A549 (cell line): ENCODE measurements at regions not wholly inside any gene's neighbourhood (a gene's known extent, or its start where the extent isn't known, plus 50 kb on each side); places are given as distances from the start of the nearest gene placed in this dataset.

ENCODE experiments used
- ATAC-seq, 2 experiments: fragments of 200-7000 bp in 1 of 2; fragments of >200 bp in 1 of 2; cut with Nextera tagmentation in 1 of 2; cut with Tn5 transposase in 1 of 2; 3 replicates each; pipeline versions ENCODE4 v1.8.0 to v1.9.1; 2018 to 2020; ENCODE audit warnings: mild to moderate bottlenecking in 1 of 2, moderate library complexity in 1 of 2
- CTCF ChIA-PET: fragments of 300-600 bp; sonication (Branson Sonifier 250); formaldehyde crosslinking; extraction: SDS; loops from one replicate; lab custom pipeline; 2021; ENCODE audit warnings: antibody characterized with exemption, inconsistent platforms; lab: Yijun Ruan, JAX
- POLR2A ChIA-PET: fragments of 350-600 bp; formaldehyde crosslinking; extraction: SDS; loops from one replicate; lab custom pipeline; 2021; ENCODE audit warnings: antibody characterized with exemption, inconsistent platforms; lab: Yijun Ruan, JAX
- DNase-seq, 2 experiments: peaks; one replicate each; pipeline versions ENCODE4 v3.0.0 to v3.0.0-alpha.2; 2011 to 2016; ENCODE audit warnings: low read depth in 1 of 2, low spot score in 1 of 2
- FAIRE-seq: peaks from 2 replicates; lab custom pipeline; 2011; peaks lifted over from hg19 to GRCh38; lab: Jason Lieb, UNC
- H3K27ac ChIP-seq, 2 experiments: fragments of >200 bp; sonication (Bioruptor Twin); formaldehyde crosslinking; 3 replicates each; pipeline ENCODE4 v1.5.1; 2016 to 2017
- H3K4me1 ChIP-seq: fragments of >200 bp; sonication (Bioruptor Twin); formaldehyde crosslinking; 3 replicates; pipeline ENCODE4 v1.6.1; 2016
- H3K4me2 ChIP-seq: fragments of >200 bp; sonication (Bioruptor Twin); formaldehyde crosslinking; 3 replicates; pipeline ENCODE4 v1.6.1; 2016
- H3K4me3 ChIP-seq: fragments of >200 bp; sonication (Bioruptor Twin); formaldehyde crosslinking; 3 replicates; pipeline ENCODE4 v1.5.1; 2016
- H3K9me3 ChIP-seq: fragments of >200 bp; sonication (Bioruptor Twin); formaldehyde crosslinking; 3 replicates; pipeline ENCODE4 v1.6.1; 2016
- ATOH8 ChIP-seq: fragments of 250-450 bp; sonication (Bioruptor Pico); IDR thresholded peaks from 2 replicates; pipeline ENCODE4 v1.5.0; 2020; ENCODE audit warnings: low read depth, mild to moderate bottlenecking, moderate library complexity
- CBX2 ChIP-seq: fragments of 200-600 bp; sonication (generic); IDR thresholded peaks from 2 replicates; pipeline ENCODE4 v1.6.1; 2016; ENCODE audit warnings: low read depth, mild to moderate bottlenecking, borderline replicate concordance
- CEBPB ChIP-seq, 2 experiments: fragments of >200 bp in 1 of 2; sonication (Bioruptor Twin) in 1 of 2; formaldehyde crosslinking in 1 of 2; IDR thresholded peaks; 2 replicates each; pipeline ENCODE4 v1.6.1; 2012 to 2016
- CTCF ChIP-seq: fragments of >200 bp; sonication (Bioruptor Twin); formaldehyde crosslinking; IDR thresholded peaks from 3 replicates; pipeline ENCODE4 v1.5.1; 2016
- FOSL2 ChIP-seq, 2 experiments: fragments of 450-650 bp in 1 of 2; fragments of >200 bp in 1 of 2; sonication (Bioruptor Twin) in 1 of 2; formaldehyde crosslinking; IDR thresholded peaks; 2 replicates each; pipeline versions ENCODE4 v1.5.0 to v1.6.1; 2016 to 2020; ENCODE audit warnings: mild to moderate bottlenecking in 1 of 2, moderate library complexity in 1 of 2
- HES2 ChIP-seq: fragments of >200 bp; sonication (Bioruptor Twin); formaldehyde crosslinking; IDR thresholded peaks from 2 replicates; pipeline ENCODE4 v1.6.1; 2016
- HEYL ChIP-seq: fragments of 250-450 bp; sonication (Bioruptor Pico); IDR thresholded peaks from 2 replicates; pipeline ENCODE4 v1.8.0; 2021; ENCODE audit warnings: mild to moderate bottlenecking, moderate library complexity
- HMGXB4 ChIP-seq: fragments of 250-450 bp; sonication (Bioruptor Pico); IDR thresholded peaks from 2 replicates; pipeline ENCODE4 v1.5.0; 2021; ENCODE audit warnings: mild to moderate bottlenecking, moderate library complexity, borderline replicate concordance
- HOXA7 ChIP-seq: fragments of 250-450 bp; sonication (Bioruptor Pico); IDR thresholded peaks from 2 replicates; pipeline ENCODE4 v1.5.0; 2020; ENCODE audit warnings: mild to moderate bottlenecking, moderate library complexity
- HOXB13 ChIP-seq: fragments of 250-450 bp; sonication (Bioruptor Pico); IDR thresholded peaks from 2 replicates; pipeline ENCODE4 v1.5.0; 2020; ENCODE audit warnings: low read depth, mild to moderate bottlenecking, moderate library complexity
- HOXB5 ChIP-seq: fragments of 250-450 bp; sonication (Bioruptor Pico); IDR thresholded peaks from 2 replicates; pipeline ENCODE4 v1.5.0; 2020; ENCODE audit warnings: mild to moderate bottlenecking, moderate library complexity
- KDM1A ChIP-seq: fragments of 200-600 bp; sonication (generic); IDR thresholded peaks from 2 replicates; pipeline ENCODE4 v1.6.1; 2016; ENCODE audit warnings: low read depth, mild to moderate bottlenecking
- KDM5A ChIP-seq: fragments of 200-600 bp; sonication (generic); IDR thresholded peaks from 2 replicates; pipeline ENCODE4 v1.6.1; 2016; ENCODE audit warnings: antibody characterized with exemption, mild to moderate bottlenecking
- NR3C1 ChIP-seq: fragments of >200 bp; sonication (Bioruptor Twin); formaldehyde crosslinking; IDR thresholded peaks from 3 replicates; pipeline ENCODE4 v1.6.1; 2017
- PHF8 ChIP-seq: fragments of 200-600 bp; sonication (generic); IDR thresholded peaks from 2 replicates; pipeline ENCODE4 v1.6.1; 2016; ENCODE audit warnings: low read depth, mild to moderate bottlenecking, antibody characterized with exemption, moderate library complexity, borderline replicate concordance
- RARB ChIP-seq: fragments of 250-450 bp; sonication (Bioruptor Pico); IDR thresholded peaks from 2 replicates; pipeline ENCODE4 v1.8.0; 2021; ENCODE audit warnings: mild to moderate bottlenecking, moderate library complexity
- SMC3 ChIP-seq: fragments of >200 bp; sonication (Bioruptor Twin); formaldehyde crosslinking; IDR thresholded peaks from 3 replicates; pipeline ENCODE4 v1.6.1; 2018; ENCODE audit warnings: inconsistent platforms
- SREBF2 ChIP-seq: fragments of 450-650 bp; IDR thresholded peaks from 2 replicates; pipeline ENCODE4 v1.6.1; 2014; ENCODE audit warnings: mild to moderate bottlenecking, moderate library complexity
- ZNF302 ChIP-seq: fragments of 250-450 bp; sonication (Bioruptor Pico); IDR thresholded peaks from 2 replicates; pipeline ENCODE4 v1.9.0; 2021; ENCODE audit warnings: inconsistent platforms, mild to moderate bottlenecking, moderate library complexity
- WGBS: methylation state at CpG from one replicate; pipeline ENCODE4 v1.1.6; 2017; ENCODE audit errors: missing lambda C conversion rate; 5-methylcytosine and 5-hydroxymethylcytosine counted together

- no peaks in the 10 kb centered on the region for H3K9me3 ChIP-seq
- H3K4me1 ChIP-seq = no peaks in the 10 kb centered on the region
- no peak overlapping the region for H3K4me3 ChIP-seq
- CTCF ChIA-PET = no interaction called here
- POLR2A ChIA-PET = no interaction called here
- TF ChIP-seq ATOH8 (CRISPR knock-in tag) (no peak), HOXA7 (CRISPR knock-in tag) (no peak), PHF8 (no peak), CBX2 (no peak), SREBF2 (no peak), KDM1A (no peak), NR3C1 (no peak), RARB (CRISPR knock-in tag) (no peak), CTCF (no peak)
- FAIRE-seq (no peak), ATAC-seq (no peak), DNase-seq (no peak)
- 12% methylated on average over 6 of the region's 6 CpGs for WGBS
- no peak overlapping the region for H3K4me2 ChIP-seq
- H3K27ac ChIP-seq = no peak overlapping the region
These were observed 718.1 kb upstream of the EEF2KMT start for GRCh38 chr16:5815570-5816237.

- Histone ChIP-seq H3K27ac (no peak overlapping the region), H3K4me2 (no peak overlapping the region), H3K9me3 (no peaks in the 10 kb centered on the region), H3K4me3 (no peak overlapping the region), H3K4me1 (no peaks in the 10 kb centered on the region)
- POLR2A ChIA-PET = no interaction called here
- TF ChIP-seq HES2 = no peak
- no peak for TF ChIP-seq HOXB5
- no peak for TF ChIP-seq SMC3
- TF ChIP-seq CEBPB (IDR thresholded peaks at IDR 0.05) = no peak
- TF ChIP-seq CBX2 = no peak
- TF ChIP-seq ZNF302 = no peak
- no peak for TF ChIP-seq HEYL (CRISPR knock-in tag)
- CTCF ChIA-PET = interaction anchor here (0.6 kb wide), 1 partner anchor 29 kb away, joined by 3 read pairs; no protein-coding TSS in a partner anchor
- DNase-seq (no peak), ATAC-seq (no peak), FAIRE-seq (no peak)
- 6% methylated on average over 8 of the region's 8 CpGs for WGBS
These were observed 703.8 kb upstream of the EEF2KMT start for GRCh38 chr16:5801396-5801795.

- H3K9me3 ChIP-seq = no peaks in the 10 kb centered on the region
- H3K4me1 ChIP-seq = no peaks in the 10 kb centered on the region
- DNase-seq (no peak), ATAC-seq (no peak), FAIRE-seq (no peak)
- no peak overlapping the region for H3K27ac ChIP-seq
- H3K4me3 ChIP-seq = no peak overlapping the region
- WGBS = 0% methylated on average over 5 of the region's 5 CpGs
- ChIA-PET CTCF (no interaction called here), POLR2A (no interaction called here)
- no peak for TF ChIP-seq HOXB13
- no peak for TF ChIP-seq FOSL2 (IDR thresholded peaks at IDR 0.05)
- no peak for TF ChIP-seq FOSL2 (CRISPR knock-in tag; IDR thresholded peaks at IDR 0.05)
- no peak for TF ChIP-seq CBX2
- no peak for TF ChIP-seq HMGXB4 (CRISPR knock-in tag)
- no peak for TF ChIP-seq KDM5A
- TF ChIP-seq HES2 = no peak
- no peak overlapping the region for H3K4me2 ChIP-seq
These were observed 696.0 kb upstream of the EEF2KMT start for GRCh38 chr16:5793556-5793955.
